ENCODE measurements at regions not wholly inside any gene's neighbourhood (a gene's known extent, or its start where the extent isn't known, plus 50 kb on each side); places are given as distances from the start of the nearest gene placed in this dataset.
"Not testable (repeated sequence)": the region's sequence is repeated elsewhere in the genome, so short reads cannot be mapped to it uniquely, and the experiment has no call there.

DNA sequence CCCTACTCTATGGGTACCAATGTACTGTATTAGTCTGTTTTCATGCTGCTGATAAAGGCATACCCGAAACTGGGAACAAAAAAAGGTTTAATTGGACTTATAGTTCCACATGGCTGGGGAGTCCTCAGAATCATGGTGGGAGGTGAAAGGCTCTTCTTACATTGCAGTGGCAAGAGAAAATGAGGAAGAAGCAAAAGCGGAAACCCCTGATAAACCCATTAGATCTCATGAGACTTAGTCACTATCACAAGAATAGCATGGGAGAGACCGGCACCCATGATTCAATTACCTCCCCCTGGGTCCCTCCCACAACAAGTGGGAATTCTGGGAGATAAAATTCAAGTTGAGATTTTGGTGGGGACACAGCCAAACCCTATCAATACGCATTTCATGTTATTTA is 635.3 kb downstream of the MID1IP1 start:
- POLR2A ChIA-PET; H3K27ac ChIP-seq (ENCODE audit: extremely low read depth, low read depth, low read length): not testable (repeated sequence)
- CTCF ChIA-PET: interaction anchor here (0.6 kb wide), 1 partner anchor 9 kb away, joined by 3 read pairs; no protein-coding TSS in a partner anchor

DNA sequence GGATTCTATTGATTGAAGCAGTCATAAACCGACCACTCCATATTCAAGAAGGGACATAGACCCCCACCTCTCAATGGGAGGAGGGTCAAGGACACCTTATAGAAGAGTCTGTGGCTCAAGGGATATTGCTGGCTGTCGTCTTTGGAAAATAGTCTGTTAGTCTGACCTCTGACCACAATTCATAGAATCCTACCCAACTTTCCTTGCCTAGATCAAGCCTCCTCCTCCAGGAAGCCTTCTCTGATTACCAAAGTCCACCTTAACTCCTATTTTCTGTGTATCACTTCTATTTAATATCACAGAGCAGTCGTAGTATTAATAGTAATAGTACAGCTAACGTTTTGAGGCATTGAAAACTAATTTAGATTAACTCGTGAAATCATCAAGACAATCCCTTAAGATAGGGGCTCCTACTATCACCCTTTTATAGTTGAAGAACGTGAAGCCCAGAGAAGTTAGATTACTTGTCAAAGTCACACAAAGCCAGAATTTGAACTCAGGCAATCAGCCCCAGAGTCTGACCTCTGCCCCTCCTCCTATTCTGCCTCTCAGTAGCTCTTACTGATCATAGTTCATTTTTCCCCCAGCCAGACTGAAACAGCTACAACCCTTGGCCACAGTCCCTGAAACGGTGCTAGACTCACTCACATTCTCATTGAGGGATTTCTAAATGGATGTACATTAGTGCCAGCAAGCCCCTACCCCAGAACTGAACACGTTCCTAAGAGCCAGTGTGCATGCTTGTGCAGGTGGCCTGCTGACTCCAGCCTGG is 636.6 kb downstream of the MID1IP1 start:
- ChIA-PET CTCF (no interaction called here), POLR2A (no interaction called here)
- H3K4me3 ChIP-seq (ENCODE audit: low read depth, low read length): no peak overlapping the region
- no peak for TF ChIP-seq ZNF530 (tag by site-specific recombination; IDR thresholded peaks at IDR 0.05; ENCODE audit: low read depth)
- TF ChIP-seq ZNF677 (tag by site-specific recombination; IDR thresholded peaks at IDR 0.05): no peak
- TF ChIP-seq HOXC10 (CRISPR knock-in tag; IDR thresholded peaks at IDR 0.05): no peak
- no peak for TF ChIP-seq REPIN1 (tag by site-specific recombination; IDR thresholded peaks at IDR 0.05; ENCODE audit: low read depth)
- no peak for TF ChIP-seq ZNF624 (tag by site-specific recombination; IDR thresholded peaks at IDR 0.05)
- TF ChIP-seq KLF9 (tag by site-specific recombination; IDR thresholded peaks at IDR 0.05; ENCODE audit: low read depth): no peak
- no peak for TF ChIP-seq ZNF626 (tag by site-specific recombination; IDR thresholded peaks at IDR 0.05)
- no peak for TF ChIP-seq ZNF138 (tag by site-specific recombination; IDR thresholded peaks at IDR 0.05; ENCODE audit: borderline replicate concordance)
- no peak for TF ChIP-seq OVOL3 (tag by site-specific recombination; IDR thresholded peaks at IDR 0.05)
- TF ChIP-seq SP7 (tag by site-specific recombination; IDR thresholded peaks at IDR 0.05): no peak
- no peak for TF ChIP-seq SP3 (tag by site-specific recombination; IDR thresholded peaks at IDR 0.05)
- TF ChIP-seq ZNF610 (tag by site-specific recombination; IDR thresholded peaks at IDR 0.05; ENCODE audit: borderline replicate concordance): no peak
- TF ChIP-seq ZNF169 (tag by site-specific recombination; IDR thresholded peaks at IDR 0.05): no peak
- TF ChIP-seq PRDM1 (tag by site-specific recombination; IDR thresholded peaks at IDR 0.05): no peak
- TF ChIP-seq, protein P1, sequence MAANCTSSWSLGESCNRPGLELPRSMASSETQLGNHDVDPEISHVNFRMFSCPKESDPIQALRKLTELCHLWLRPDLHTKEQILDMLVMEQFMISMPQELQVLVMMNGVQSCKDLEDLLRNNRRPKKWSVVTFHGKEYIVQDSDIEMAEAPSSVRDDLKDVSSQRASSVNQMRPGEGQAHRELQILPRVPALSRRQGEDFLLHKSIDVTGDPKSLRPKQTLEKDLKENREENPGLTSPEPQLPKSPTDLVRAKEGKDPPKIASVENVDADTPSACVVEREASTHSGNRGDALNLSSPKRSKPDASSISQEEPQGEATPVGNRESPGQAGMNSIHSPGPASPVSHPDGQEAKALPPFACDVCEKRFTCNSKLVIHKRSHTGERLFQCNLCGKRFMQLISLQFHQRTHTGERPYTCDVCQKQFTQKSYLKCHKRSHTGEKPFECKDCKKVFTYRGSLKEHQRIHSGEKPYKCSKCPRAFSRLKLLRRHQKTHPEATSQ (tag by site-specific recombination; IDR thresholded peaks at IDR 0.05): no peak
- TF ChIP-seq HOXD13 (CRISPR knock-in tag; IDR thresholded peaks at IDR 0.05; ENCODE audit: borderline replicate concordance): no peak
- no peak for TF ChIP-seq ZNF48 (tag by site-specific recombination; IDR thresholded peaks at IDR 0.05)
- TF ChIP-seq ZNF660 (tag by site-specific recombination; IDR thresholded peaks at IDR 0.05): no peak
- TF ChIP-seq ZFHX2 (tag by site-specific recombination; conservative IDR thresholded peaks at IDR 0.05): no peak
- H3K4me1 ChIP-seq (ENCODE audit: control insufficient read depth, insufficient read depth, low read length): no peaks in the 10 kb centered on the region
- H3K9me3 ChIP-seq (ENCODE audit: control insufficient read depth, insufficient read depth, low read depth, low read length): no peaks in the 10 kb centered on the region
- H3K36me3 ChIP-seq (ENCODE audit: control insufficient read depth in 2 of 2, insufficient read depth in 1 of 2, low read length in 2 of 2): no peaks in the 10 kb centered on the region
- H3K27ac ChIP-seq (ENCODE audit: extremely low read depth, low read depth, low read length): no peak overlapping the region

More for the DNA sequence above, 635.3 kb downstream of the MID1IP1 start:
- not testable (repeated sequence) for H3K9me3 ChIP-seq (ENCODE audit: control insufficient read depth, insufficient read depth, low read depth, low read length); H3K36me3 ChIP-seq (ENCODE audit: control insufficient read depth in 2 of 2, insufficient read depth in 1 of 2, low read length in 2 of 2); H3K4me3 ChIP-seq (ENCODE audit: low read depth, low read length); H3K4me1 ChIP-seq (ENCODE audit: control insufficient read depth, insufficient read depth, low read length)

DNA sequence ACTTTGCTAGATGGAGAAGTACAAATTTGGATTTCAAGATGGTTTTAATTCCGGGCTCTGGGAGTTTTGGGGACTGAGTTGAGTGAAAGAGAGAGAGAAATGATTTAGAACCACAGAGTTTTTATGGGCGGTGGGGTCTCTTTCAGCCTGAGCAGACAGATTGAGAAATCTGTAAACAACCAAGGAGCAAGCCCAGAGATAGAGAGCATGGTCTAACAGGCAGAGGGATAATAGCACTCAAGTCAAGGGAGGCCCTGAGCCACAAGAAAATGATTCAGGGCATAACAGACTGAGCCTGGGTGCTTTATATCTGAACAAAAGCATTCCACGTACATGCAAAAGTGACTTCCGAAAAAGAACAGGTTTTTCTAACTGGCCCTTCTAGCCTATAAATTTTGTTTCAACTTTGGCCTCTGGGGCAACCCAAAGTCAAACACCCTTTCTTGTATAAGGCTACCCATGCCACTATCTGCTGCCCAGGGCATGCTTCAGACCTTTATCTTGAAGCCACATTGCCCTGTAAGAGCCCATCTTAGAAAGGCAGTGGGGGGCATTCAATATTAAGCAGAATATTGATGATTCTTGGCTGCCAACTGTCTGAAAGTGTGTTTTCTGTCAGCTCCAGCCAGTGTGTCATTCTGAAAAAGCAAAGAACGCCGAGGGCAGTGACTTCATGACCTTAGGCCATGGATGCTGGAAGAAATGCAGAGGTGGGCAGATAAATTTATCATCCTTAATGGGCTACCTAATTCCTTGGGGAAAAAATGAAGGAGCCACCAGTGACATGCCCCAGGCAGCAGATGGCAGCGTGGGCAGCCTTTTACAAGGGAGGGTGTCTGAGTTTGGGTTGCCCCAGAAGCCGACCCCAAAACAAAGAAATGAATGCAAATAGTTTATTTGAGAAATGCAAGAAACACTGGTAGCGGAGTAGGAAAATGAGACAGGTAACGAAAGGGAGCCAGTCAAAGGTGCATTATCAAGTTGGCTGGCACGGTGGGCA is 637.6 kb downstream of the MID1IP1 start:
- H3K27ac ChIP-seq (ENCODE audit: extremely low read depth, low read depth, low read length): no peak overlapping the region
- H3K4me3 ChIP-seq (ENCODE audit: low read depth, low read length): no peak overlapping the region
- H3K36me3 ChIP-seq (ENCODE audit: control insufficient read depth in 2 of 2, insufficient read depth in 1 of 2, low read length in 2 of 2): no peaks in the 10 kb centered on the region
- ChIA-PET CTCF (interaction anchor here (0.5 to 0.7 kb wide), 3 partner anchors 20 to 202 kb away, joined by 3 to 4 read pairs (median 3); no protein-coding TSS in a partner anchor), POLR2A (no interaction called here)
- no peaks in the 10 kb centered on the region for H3K9me3 ChIP-seq (ENCODE audit: control insufficient read depth, insufficient read depth, low read depth, low read length)
- H3K4me1 ChIP-seq (ENCODE audit: control insufficient read depth, insufficient read depth, low read length): no peaks in the 10 kb centered on the region
- TF ChIP-seq, protein P2, sequence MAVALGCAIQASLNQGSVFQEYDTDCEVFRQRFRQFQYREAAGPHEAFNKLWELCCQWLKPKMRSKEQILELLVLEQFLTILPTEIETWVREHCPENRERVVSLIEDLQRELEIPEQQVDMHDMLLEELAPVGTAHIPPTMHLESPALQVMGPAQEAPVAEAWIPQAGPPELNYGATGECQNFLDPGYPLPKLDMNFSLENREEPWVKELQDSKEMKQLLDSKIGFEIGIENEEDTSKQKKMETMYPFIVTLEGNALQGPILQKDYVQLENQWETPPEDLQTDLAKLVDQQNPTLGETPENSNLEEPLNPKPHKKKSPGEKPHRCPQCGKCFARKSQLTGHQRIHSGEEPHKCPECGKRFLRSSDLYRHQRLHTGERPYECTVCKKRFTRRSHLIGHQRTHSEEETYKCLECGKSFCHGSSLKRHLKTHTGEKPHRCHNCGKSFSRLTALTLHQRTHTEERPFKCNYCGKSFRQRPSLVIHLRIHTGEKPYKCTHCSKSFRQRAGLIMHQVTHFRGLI (tag by site-specific recombination; IDR thresholded peaks at IDR 0.05): no peak
- no peak for TF ChIP-seq ZNF76 (tag by site-specific recombination; IDR thresholded peaks at IDR 0.05; ENCODE audit: borderline replicate concordance, low read depth)
- TF ChIP-seq PRDM6 (tag by site-specific recombination; IDR thresholded peaks at IDR 0.05): no peak

Data from HEK293 (cell line).